OCI-LY1 (cell line): ENCODE measurements at regions not wholly inside any gene's neighbourhood (a gene's known extent, or its start where the extent isn't known, plus 50 kb on each side); places are given as distances from the start of the nearest gene placed in this dataset.

ENCODE experiments used
- H2AFZ ChIP-seq: fragments of 200-600 bp; sonication (generic), shearing (Covaris generic); 2 replicates; pipeline ENCODE4 v1.6.0; 2014; ENCODE audit warnings: antibody characterized with exemption, mild to moderate bottlenecking, low read length
- H3F3A ChIP-seq: fragments of 200-600 bp; sonication (generic), shearing (Covaris generic); 2 replicates; pipeline ENCODE4 v1.6.0; 2014; ENCODE audit warnings: mild to moderate bottlenecking, antibody characterized with exemption, low read length, moderate library complexity; ENCODE audit not compliant: insufficient read depth
- H3K27ac ChIP-seq: fragments of 200-600 bp; sonication (generic); 2 replicates; pipeline ENCODE4 v1.5.1; 2014; ENCODE audit warnings: low read length, mixed run types, mild to moderate bottlenecking, low read depth; ENCODE audit not compliant: poor library complexity, severe bottlenecking
- H3K27me3 ChIP-seq: fragments of 200-600 bp; sonication (generic); 2 replicates; pipeline ENCODE4 v1.6.0; 2014; ENCODE audit warnings: antibody characterized with exemption, mild to moderate bottlenecking, low read length, moderate library complexity; ENCODE audit not compliant: insufficient read depth
- H3K36me3 ChIP-seq: fragments of 200-600 bp; sonication (generic); 2 replicates; pipeline ENCODE4 v1.6.1; 2014; ENCODE audit warnings: mild to moderate bottlenecking, antibody characterized with exemption, low read length, moderate library complexity, mixed read lengths; ENCODE audit not compliant: insufficient read depth
- H3K4me1 ChIP-seq: fragments of 200-600 bp; sonication (generic); 2 replicates; pipeline ENCODE4 v1.5.1; 2014; ENCODE audit warnings: mild to moderate bottlenecking, low read length, moderate library complexity; ENCODE audit not compliant: insufficient read depth, severe bottlenecking
- H3K4me2 ChIP-seq: fragments of 200-600 bp; sonication (generic), shearing (Covaris generic); 2 replicates; pipeline ENCODE4 v1.6.1; 2014; ENCODE audit warnings: low read length
- H3K4me3 ChIP-seq: fragments of 200-600 bp; sonication (generic); 2 replicates; pipeline ENCODE4 v1.5.1; 2014; ENCODE audit warnings: low read length, low read depth, mild to moderate bottlenecking, mixed read lengths; ENCODE audit not compliant: poor library complexity, severe bottlenecking
- H3K79me2 ChIP-seq: fragments of 200-600 bp; shearing (Covaris generic); 2 replicates; pipeline ENCODE4 v1.6.1; 2016; ENCODE audit warnings: mixed run types, low read length, mixed read lengths; ENCODE audit not compliant: insufficient read depth
- H3K9ac ChIP-seq: fragments of 200-600 bp; sonication (generic), shearing (Covaris generic); 2 replicates; pipeline ENCODE4 v1.6.1; 2014; ENCODE audit warnings: mild to moderate bottlenecking, low read length, mixed read lengths
- H3K9me2 ChIP-seq: fragments of 200-600 bp; sonication (generic), shearing (Covaris generic); 2 replicates; pipeline ENCODE4 v1.6.1; 2014; ENCODE audit warnings: low read depth, mild to moderate bottlenecking, low read length, mixed read lengths
- H3K9me3 ChIP-seq: fragments of 200-600 bp; shearing (Covaris generic); 2 replicates; pipeline ENCODE4 v1.6.1; 2014; ENCODE audit warnings: low read length, mixed read lengths
- H4K20me1 ChIP-seq: fragments of 200-600 bp; sonication (generic), shearing (Covaris generic); 2 replicates; pipeline ENCODE4 v1.6.0; 2016; ENCODE audit warnings: mild to moderate bottlenecking, low read length; ENCODE audit not compliant: insufficient read depth
- EZH2 ChIP-seq: fragments of 200-600 bp; sonication (generic), shearing (Covaris generic); IDR thresholded peaks from 2 replicates; pipeline ENCODE4 v1.8.0; 2017; ENCODE audit warnings: borderline replicate concordance, mixed run types, mild to moderate bottlenecking, antibody characterized with exemption, low read length, moderate library complexity, mixed read lengths
- TF ChIP-seq, protein P1 (sequence below): fragments of 200-600 bp; sonication (generic), shearing (Covaris generic); IDR thresholded peaks from 2 replicates; pipeline ENCODE4 v1.5.1; 2017; ENCODE audit warnings: mild to moderate bottlenecking, antibody characterized with exemption, low read length, moderate library complexity, mixed read lengths

DNA sequence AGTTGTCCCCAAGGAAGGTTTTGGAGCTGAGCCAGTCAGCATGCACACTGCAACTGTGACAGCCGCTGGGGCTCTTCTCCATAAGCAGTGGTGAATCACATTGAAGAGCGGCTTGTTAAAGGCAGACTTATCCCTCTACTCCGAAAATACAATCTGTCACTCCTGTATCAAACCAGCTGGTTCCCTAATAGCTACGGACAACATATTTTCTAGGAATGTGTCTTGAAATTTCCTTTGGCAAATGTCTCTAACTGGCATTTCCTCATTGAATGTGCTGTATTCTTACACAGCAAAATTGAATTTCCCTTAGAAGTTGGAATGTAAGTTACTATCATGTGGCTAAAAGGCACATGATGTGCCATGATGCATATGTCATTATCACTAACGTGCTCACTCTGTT is 104.0 kb upstream of the GPR12 start:
- no peaks in the 10 kb centered on the region for H3F3A ChIP-seq
- no peaks in the 10 kb centered on the region for H3K79me2 ChIP-seq
- no peak overlapping the region for H3K27ac ChIP-seq
- H3K27me3 ChIP-seq, result no peaks in the 10 kb centered on the region
- no peak overlapping the region for H3K4me2 ChIP-seq
- TF ChIP-seq, protein P1, sequence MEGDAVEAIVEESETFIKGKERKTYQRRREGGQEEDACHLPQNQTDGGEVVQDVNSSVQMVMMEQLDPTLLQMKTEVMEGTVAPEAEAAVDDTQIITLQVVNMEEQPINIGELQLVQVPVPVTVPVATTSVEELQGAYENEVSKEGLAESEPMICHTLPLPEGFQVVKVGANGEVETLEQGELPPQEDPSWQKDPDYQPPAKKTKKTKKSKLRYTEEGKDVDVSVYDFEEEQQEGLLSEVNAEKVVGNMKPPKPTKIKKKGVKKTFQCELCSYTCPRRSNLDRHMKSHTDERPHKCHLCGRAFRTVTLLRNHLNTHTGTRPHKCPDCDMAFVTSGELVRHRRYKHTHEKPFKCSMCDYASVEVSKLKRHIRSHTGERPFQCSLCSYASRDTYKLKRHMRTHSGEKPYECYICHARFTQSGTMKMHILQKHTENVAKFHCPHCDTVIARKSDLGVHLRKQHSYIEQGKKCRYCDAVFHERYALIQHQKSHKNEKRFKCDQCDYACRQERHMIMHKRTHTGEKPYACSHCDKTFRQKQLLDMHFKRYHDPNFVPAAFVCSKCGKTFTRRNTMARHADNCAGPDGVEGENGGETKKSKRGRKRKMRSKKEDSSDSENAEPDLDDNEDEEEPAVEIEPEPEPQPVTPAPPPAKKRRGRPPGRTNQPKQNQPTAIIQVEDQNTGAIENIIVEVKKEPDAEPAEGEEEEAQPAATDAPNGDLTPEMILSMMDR, result no peak
- no peak for TF ChIP-seq EZH2
- no peaks in the 10 kb centered on the region for H3K36me3 ChIP-seq
- no peak overlapping the region for H2AFZ ChIP-seq
- H3K4me3 ChIP-seq, result no peak overlapping the region
- no peaks in the 10 kb centered on the region for H3K4me1 ChIP-seq
- H3K9me2 ChIP-seq, result no peaks in the 10 kb centered on the region
- no peaks in the 10 kb centered on the region for H3K9me3 ChIP-seq
- no peaks in the 10 kb centered on the region for H4K20me1 ChIP-seq
- H3K9ac ChIP-seq, result no peak overlapping the region

DNA sequence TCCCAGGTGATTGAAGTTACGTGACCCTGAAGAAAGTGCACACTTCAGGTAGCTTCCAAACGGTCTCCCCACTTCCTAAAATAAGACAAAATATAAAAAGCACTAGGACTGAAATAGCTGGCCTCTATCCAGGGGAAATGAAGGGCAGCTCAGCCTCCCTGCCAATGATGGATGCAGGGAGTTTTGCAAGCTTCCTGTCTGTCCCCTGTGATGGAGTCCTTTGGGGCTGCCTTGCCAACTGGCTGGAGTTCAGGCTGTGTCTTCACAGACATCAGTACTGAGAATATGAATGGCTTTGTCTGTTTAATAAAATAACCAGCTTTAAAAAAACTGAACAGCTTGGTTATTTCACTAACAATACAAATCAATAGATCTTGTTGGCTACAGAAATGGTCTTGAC is 101.4 kb upstream of the GPR12 start:
- no peaks in the 10 kb centered on the region for H4K20me1 ChIP-seq
- TF ChIP-seq EZH2, result no peak
- TF ChIP-seq, protein P1, result no peak

DNA sequence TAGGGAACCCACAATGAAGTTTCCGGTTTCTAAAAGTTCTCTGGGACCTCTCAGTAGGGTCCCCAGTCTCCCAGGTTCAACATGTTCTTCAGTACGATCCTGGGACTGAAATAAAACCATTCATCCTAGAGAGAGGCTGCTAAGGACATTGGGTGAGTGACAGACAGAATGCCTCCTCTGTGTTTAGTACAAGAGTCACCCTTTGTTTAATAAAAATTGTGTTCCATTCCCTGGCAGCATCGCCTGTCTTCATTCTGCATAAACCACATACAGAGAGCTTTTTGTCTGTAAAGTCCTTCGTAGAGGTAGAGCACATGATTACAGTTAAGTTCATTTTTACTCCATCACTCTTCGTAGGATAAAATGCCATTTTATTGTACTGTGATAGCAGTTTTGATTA is 95.3 kb upstream of the GPR12 start:
- Histone ChIP-seq H3K9ac (no peak overlapping the region), H2AFZ (no peak overlapping the region), H3K9me2 (no peaks in the 10 kb centered on the region), H3K36me3 (no peaks in the 10 kb centered on the region), H3K4me1 (no peaks in the 10 kb centered on the region), H4K20me1 (no peaks in the 10 kb centered on the region), H3K4me3 (no peak overlapping the region), H3K9me3 (no peaks in the 10 kb centered on the region), H3K79me2 (no peaks in the 10 kb centered on the region), H3F3A (no peaks in the 10 kb centered on the region), H3K27ac (no peak overlapping the region), H3K27me3 (no peaks in the 10 kb centered on the region), H3K4me2 (no peak overlapping the region)
- TF ChIP-seq EZH2, result no peak
- TF ChIP-seq, protein P1, result no peak

More for the DNA sequence above, 101.4 kb upstream of the GPR12 start:
- Histone ChIP-seq H3K9me3 (no peaks in the 10 kb centered on the region), H2AFZ (no peak overlapping the region), H3K4me3 (no peak overlapping the region), H3K79me2 (no peaks in the 10 kb centered on the region), H3K27ac (no peak overlapping the region), H3K27me3 (no peaks in the 10 kb centered on the region), H3K36me3 (no peaks in the 10 kb centered on the region), H3K4me1 (no peaks in the 10 kb centered on the region), H3K9ac (no peak overlapping the region), H3F3A (no peaks in the 10 kb centered on the region), H3K9me2 (no peaks in the 10 kb centered on the region), H3K4me2 (no peak overlapping the region)
